SKM-1 treated with dmso at 0.1 percent for 144 hours (cell line): ENCODE measurements at regions not wholly inside any gene's neighbourhood (a gene's known extent, or its start where the extent isn't known, plus 50 kb on each side); places are given as distances from the start of the nearest gene placed in this dataset.
"Not testable (repeated sequence)": the region's sequence is repeated elsewhere in the genome, so short reads cannot be mapped to it uniquely, and the experiment has no call there.

ENCODE experiments used
- DNase-seq: peaks from one replicate; lab custom pipeline; 2025; ENCODE audit not compliant: unreplicated experiment; lab: John Stamatoyannopoulos, UW

DNA sequence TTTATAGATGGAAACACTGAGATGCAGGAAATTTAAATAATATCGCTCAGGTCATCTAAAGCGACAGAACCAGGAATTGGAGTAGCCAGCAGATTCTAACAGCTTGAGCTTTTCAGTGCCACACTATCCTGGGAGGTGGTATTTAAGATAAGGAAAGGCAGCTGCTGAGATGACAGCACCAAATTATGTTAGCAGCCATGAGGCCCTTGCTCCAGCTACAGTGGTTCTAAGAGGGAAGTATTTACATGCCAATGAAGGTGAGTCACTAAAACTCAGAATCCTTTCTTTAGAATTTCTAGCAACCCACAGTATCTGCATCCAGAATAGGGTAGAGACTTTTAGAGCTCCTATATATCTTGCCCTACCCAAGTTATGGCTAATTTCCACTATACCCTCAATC is 127.0 kb upstream of the VLDLR start:
- DNase-seq: no peak

DNA sequence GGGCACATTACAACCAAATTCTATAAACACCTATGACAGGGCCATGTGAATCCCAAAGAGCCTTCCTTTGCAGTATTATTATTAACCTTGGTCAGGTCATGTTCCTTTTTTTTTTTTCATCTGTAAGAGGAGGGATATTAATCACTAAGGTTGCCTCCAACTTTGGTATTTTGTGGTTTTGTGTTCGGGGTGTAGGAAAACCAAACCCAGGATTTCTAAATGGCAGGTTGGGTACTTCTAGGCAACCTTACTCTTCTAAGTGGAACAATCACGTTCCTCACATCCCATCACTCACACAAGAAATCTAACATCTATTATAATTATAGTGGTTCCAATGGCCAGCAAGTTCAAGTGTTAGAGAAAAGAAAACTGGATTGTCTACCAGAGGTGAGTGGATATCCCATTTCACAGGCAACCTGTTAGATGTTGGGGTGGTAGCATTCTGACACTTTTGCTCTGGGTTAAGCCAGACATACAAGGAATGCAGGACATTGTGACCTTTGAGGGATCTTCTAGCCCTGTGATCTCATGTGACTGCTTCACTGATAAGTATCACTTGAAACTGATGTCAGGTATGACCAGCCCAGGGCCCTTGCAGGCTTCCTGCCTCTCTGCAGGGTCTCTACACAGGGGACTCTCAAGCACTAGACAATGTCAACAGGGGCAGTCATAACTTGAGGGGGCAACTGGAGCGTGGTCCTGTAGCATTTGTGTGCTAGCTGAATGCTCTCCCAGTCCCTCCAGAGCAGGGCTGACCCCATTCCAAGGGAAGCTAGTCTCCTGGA is 126.2 kb upstream of the VLDLR start:
- no peak for DNase-seq

DNA sequence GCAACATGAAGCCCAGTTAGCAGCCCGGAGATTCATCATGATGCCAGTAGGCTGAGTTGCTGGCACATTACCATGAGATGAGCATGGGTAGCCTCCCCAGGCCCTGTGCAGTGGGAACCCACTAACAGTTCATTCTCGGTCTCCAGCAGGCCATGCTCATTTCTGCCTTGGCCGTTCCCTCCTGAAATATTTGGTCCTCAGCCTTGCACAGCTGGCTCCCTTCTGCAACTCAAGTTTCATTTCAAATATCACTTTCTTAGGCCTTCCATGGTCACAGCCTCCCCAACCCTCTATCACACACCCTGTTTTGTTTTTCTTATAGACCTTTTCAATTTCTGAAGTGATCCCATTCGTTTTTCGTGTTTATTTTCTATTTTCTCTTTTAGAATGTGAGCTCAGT is 125.4 kb upstream of the VLDLR start:
- no peak for DNase-seq

DNA sequence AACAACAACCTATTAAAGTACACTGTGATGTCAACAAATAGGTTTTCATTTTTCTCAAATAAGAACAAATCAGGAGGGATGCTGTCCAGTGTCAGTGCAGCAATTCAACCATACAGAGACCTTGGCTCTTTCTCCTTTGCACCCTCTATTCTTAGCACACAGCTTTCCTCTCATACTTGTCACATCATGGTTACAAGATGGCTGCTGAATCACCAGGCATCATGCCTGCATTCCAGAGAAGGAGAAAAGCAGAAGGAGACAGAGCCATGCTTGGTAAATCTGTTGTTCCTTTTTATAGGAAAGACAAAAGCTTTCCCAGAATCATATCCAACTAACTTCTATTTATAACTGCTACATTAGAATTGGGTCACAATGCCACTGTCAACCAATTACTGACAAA is 124.7 kb upstream of the VLDLR start:
- no peak for DNase-seq

DNA sequence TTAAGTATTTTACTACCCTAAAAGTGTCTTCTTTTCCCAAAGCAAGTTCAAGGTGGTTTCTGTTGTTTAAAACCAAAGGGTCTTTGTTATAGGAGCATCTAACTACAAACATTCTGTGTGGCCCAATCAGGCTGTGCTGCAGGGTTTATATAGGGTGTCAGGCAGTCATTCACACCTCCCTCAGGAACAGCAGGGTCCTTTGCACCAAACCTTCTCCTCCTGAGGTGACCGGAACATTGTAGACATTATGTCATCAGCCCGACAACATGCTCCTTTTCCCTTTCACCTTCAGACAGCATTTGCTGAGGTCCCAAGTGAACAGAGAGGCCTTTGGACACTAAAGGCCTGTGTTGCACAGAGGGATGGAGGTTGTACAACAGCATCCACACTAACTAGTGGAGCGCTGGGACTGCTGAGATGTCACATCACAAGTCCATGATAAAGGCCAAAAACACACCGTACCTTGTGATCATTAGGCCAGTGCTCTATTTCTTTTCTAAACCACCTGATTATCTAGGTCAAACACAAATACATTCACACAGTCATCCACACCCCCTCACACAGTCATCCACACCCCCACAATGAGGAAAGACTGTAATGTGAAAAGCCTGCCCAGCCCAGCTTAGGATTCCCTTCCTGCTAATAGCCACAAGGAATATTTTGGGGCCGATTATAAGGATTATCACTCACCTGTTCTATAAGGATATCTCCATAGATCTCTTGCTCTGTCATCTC is 123.8 kb upstream of the VLDLR start:
- no peak for DNase-seq

DNA sequence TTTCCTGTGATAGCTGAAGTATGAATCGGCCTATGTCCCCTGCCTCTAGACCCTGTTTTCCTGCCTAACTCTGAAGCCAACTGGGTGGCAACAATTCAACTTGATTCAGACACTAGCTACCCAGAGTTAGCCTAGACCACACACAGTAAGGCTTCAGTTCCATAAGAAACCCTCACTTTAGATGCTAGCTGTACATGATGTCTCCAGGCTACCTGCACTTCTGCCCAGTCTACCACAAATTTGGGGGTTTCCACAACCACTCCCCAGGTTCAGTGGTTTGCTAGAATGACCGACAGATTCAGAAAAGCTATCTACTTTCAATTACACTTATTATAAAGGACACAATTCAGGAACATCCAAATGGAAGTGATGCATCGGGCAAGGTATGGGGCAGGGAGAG is 119.4 kb upstream of the VLDLR start:
- no peak for DNase-seq

DNA sequence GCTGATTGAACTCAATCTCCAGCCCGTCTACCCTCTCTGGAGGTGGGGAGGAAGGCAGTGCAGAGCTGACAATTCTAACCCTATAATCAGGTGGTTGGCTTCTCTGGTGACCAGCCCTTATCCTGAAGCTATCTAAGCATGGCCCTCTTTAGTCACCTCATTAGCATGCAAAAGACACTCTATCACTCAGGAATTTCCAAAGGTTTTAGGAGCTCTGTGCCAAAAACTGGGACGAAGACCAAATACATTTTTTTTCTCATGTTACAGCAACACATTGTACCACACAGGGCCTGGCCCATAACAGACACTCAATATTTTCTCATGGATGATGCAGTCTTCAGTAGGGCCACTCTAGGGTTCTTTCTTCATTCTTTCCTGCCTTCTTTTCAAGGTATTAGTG is 118.8 kb upstream of the VLDLR start:
- DNase-seq: no peak

DNA sequence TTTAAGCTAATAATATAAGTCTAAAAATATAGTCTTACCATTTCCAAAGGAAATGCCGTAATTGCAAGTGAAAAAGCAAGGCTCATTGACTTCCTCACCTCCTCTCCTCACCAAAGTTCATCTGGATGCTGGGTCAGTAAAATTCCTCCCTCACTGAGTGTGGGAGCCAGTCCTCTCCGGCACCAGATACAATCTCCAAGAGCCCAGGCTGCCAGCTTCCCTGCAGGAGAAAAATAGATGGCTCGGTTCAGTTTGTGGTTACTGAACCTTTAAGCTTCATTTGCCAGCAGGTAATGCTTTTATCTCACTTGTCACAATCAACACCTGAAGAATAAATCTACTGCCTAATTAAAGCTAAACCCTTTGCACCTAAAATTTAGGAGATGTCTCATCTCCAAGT is 115.3 kb upstream of the VLDLR start:
- DNase-seq: no peak

DNA sequence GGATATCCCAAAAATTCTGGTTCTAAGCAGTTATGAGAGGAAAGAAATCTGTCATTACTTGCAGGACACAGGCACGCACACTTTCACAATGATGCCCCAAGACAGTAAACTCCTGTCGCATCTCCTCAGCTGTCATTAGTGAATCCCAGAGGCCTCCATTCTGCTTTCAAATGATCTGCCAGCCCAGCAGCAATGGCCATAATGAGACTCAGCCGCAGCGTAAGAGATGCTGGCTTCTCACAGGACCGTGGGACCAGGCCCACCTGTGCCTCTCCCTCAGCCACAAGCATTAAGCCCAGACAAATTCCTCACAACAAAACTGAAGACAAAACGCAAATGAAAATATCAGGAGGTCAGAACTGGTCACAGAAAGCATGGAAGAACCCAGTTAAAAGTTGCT is 98.0 kb upstream of the VLDLR start:
- no peak for DNase-seq

DNA sequence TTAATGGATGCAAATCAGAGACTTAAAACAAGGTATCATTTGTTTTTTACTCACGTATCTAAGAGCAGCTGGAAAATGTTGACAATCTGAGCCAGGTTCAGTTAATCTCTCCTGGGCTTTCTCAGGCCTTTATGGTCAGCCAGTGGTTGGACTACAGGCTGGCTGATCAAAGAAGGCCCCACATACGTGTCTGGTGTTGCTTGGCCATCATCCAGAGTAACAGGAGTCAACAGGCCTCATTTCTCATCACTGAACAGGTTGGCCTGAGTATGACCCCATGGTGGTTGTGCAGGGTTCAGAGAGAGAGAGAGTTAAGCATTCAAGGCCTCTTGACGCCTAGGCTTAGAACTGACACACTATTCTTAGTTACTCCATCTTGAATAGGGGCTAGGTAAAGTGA is 97.0 kb upstream of the VLDLR start:
- DNase-seq: no peak

DNA sequence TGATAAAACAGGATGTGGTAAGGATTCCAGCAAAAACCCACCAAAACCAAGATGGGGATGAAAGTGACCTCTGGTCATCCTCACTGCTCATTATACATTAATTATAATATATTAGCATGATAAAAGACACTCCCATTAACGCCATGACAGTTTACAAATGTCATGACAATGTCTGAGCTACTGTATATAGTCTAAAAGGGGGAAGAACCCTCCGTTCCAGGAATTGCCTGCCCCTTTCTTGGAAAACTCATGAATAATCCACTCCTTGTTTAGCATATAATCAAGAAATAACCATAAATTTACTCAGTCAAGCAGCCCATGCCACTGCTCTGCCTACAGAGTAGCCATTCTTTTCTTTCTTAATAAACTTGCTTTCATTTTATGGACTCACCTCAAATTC is 96.4 kb upstream of the VLDLR start:
- DNase-seq: no peak

DNA sequence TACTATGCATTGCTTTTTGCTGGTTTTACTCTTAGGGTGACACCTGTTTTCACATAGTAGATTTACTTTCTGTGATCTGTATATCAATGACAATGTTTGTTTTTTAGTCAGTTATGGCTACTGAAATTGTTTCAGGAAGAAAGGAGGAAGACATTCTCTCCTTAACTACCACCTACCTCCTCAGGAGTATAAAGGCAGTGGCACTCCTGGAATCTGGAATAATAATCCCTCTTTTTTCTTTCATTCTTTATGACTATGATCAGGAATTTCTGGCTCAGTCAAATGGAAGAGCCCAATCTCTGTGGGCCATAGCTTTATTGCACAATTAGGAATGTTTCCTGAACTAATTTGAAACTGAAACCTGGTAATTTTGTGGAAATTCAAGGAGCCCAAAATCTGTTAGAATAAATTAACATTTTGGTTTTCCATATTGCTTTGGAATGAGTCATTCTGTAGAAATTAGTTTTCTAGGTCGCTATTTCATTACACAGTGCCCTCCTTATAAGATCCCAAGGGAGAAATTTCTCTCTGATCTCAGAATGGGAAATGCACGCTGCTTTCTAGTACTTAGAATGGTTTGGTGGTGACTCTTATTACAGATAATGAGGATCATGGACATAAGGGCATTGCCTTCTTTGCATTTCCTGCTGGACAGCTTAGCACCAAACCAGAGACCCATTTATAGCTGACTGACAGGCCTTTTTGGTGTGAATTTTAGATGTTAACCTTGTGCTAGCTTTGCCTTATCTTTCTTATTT is 95.3 kb upstream of the VLDLR start:
- no peak for DNase-seq

DNA sequence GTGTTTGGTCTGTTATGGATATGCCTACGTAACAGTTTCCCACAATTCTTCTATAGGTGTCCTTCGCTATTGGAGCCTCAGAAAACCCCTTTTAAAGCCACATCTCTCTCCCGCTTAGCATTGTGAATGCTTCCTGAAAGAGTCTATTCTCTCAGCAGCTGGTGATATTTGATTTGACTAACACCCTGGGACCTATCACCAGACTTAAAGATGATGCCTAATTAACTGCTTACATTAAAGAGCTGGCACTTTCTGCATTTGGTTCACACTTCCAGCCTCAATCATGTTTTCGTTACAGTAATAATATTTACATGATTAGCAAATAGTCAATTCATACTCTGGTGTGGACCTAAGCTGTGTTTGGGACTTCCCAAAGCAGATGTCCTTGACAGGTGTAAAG is 90.1 kb upstream of the VLDLR start:
- DNase-seq: no peak

DNA sequence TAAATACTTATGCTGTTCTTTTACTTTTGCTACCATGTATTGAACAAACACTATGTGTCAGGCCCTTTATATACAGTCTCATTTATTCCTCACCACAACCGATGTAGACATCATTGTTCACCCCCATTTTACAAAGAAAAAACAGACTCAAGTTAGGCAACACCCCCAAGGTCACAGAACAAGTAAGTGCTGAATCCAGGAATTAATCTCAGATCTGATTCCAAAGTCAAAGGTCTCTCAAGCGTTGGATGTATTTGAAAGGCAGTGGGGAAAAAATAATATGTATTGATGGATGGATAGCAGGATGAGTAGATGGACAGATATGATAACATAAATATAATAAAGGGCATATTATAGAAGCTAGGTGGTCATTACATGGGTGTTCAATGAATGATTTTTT is 85.1 kb upstream of the VLDLR start:
- no peak for DNase-seq

DNA sequence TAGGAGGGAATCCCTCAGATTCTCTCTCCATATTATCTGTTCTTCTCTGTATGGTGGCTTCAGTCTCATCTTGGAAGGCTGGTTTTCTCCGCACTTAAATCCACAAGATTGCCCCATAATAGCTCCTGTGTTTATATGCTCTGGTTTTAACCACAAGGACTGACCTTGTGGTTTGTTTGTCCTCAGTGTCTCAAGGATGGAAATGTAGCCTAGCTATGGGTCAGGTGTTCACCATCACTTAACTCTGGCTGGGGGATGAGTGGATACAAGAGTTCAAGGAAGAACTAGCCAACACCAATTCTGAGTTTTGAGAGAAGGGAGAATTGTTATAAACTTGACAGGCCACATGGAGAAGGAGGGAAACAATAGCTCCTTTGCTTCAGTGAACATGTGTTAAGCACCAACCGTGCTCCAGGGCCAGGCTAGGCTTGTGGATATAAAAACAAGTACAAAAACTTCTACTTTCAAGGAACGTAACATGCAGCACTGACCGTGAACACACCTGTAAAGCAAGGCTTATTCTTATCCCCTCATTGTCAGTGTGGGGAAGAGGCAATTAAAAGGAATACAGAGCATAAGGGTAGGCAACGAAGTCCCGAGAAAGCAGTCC is 75.6 kb upstream of the VLDLR start:
- DNase-seq: no peak

DNA sequence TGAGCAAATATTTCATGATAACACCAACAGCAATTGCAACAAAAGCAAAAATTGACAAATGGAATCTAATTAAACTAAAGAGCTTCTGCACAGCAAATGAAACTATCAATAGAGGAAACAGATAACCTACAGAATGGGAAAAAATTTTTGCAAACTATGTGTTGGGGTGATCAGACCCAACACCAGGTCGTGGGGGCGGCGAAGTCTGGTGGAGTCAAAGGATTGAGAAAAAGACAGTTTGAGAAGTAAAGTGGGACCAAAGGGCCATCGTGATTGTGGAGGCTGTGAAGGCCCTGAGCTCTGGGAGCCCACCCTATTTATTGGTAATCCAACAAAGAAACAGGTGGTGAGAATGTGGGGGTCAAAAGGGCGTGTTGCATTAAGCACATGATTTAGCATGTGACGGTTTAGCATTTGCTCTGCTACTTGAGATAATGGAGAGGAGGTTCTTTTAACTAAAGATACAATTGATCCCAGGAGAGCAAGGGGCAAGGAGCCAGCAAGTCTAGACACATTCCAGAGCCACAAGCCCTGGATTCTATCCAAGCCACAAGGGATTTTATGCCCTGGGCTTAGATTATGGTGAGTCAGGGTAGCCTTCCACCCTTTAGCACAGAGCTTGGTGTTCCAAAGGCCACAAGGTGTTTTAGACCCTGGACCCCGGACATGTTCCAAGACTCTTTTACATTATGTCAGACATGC is 65.5 kb upstream of the VLDLR start:
- DNase-seq: not testable (repeated sequence)

DNA sequence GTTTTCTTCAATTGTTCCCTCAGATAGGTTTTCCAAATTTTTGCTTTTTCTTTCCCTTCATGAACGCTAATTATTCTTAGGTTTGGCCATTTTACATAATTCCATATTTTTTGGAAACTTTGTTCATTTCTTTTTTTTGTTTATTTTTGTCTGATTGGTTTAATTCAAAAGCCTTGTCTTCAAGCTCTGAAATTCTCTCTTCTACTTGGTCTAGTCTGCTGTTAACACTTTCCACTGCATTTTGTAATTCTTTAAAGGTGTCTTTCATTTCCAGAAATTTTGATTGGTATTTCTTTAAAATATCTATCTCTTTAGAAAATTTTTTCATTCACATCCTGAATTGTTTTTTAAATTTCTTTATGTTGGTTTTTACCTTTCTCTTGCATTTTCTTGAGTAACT is 63.9 kb upstream of the VLDLR start:
- DNase-seq: no peak

DNA sequence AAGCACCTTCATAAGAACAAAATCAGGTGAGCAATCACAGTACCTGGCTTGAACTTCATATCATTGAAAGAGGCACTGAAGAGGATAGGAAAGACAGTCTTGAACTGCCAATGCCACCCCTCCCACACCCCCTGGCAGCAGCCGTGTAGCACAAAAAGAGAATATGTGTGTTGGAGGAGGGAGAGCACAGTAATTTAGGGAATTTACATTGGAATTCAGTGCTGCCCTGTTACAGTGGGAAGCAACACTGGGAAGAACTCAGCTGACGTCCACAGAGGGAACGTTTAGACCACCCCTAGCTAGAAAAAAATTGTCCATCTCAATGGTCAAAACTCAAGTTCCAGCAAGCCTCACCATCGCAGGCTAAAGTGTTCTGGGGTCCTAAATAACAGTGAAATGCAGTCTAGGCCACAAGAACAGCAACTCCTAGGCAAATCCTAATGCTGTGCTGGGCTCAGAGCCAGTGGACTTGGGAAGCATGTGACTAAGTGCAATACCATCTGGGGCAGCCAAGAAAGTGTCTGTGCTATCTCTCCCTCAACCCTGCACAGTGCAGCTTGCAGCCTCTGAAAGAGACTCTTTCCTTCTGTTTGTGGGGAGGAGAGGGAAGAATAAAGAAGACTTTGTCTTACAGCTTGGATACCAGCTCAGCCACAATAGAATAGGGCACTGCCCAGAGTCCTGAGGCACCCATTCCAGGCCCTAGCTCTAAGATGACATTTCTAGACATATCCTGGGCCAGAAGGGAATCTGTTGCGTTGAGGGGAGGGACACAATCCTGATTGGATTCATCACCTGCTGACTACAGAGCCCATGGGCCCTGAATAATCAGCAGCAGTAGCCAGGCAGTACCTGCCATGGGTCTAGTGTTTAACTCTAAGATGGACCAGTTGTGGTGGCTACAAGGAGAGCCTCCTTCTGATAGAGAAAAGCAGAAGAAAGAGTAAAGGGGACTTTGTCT is 62.1 kb upstream of the VLDLR start:
- no peak for DNase-seq

DNA sequence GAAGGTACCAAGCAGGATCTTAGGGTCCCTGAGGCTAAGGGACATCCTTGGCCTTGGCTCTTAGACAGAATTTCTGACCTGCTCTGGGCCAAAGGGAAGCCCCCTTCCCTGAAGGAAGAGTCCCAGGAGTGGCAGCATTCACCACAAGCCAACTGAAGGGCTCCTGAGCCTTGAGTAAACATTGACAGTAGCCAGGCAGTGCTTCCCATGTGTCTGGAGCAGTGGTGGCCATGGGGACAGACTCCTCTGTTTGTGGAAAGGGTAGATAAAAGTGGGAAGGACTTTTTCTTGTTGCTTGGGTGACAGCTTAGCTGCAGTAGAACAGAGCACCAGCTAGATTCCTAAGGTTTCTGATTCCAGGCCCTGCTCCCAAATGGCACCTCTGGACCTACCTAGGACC is 61.4 kb upstream of the VLDLR start:
- no peak for DNase-seq
